H1 (cell line): ENCODE measurements at regions not wholly inside any gene's neighbourhood (a gene's known extent, or its start where the extent isn't known, plus 50 kb on each side); places are given as distances from the start of the nearest gene placed in this dataset.

Experiments used
- CTCF ChIA-PET: fragments of 300-600 bp; sonication (Branson Sonifier 250); formaldehyde crosslinking; loops from one replicate; lab custom pipeline; 2021; ENCODE audit not compliant: partially characterized antibody; lab: Charles Lee
- POLR2A ChIA-PET: fragments of 300-600 bp; sonication (Branson Sonifier 250); formaldehyde crosslinking; loops from one replicate; lab custom pipeline; 2021; ENCODE audit warnings: inconsistent platforms; ENCODE audit not compliant: partially characterized antibody; lab: Charles Lee
- DNase-seq, 2 experiments: peaks; one replicate each; pipeline versions ENCODE4 v3.0.0 to v3.0.0-alpha.2; 2010 to 2022; ENCODE audit warnings: low spot score in 2 of 2, low read depth in 1 of 2, mixed read lengths in 1 of 2
- FAIRE-seq: peaks from 2 replicates; lab custom pipeline; 2011; peaks lifted over from hg19 to GRCh38; lab: Jason Lieb, UNC
- H2AFZ ChIP-seq: 2 replicates; pipeline ENCODE4 v1.8.1; 2012; ENCODE audit warnings: low read length, inconsistent platforms
- H2AK5ac ChIP-seq: 2 replicates; pipeline ENCODE4 v1.6.1; 2013; ENCODE audit warnings: low read depth, low read length
- H2BK120ac ChIP-seq: replicated peaks from 2 replicates; pipeline ENCODE3; 2013; ENCODE audit warnings: low read depth, low read length, inconsistent platforms
- H2BK12ac ChIP-seq: 2 replicates; pipeline ENCODE4 v1.6.1; 2013; ENCODE audit warnings: low read depth, low read length
- H2BK15ac ChIP-seq: 2 replicates; pipeline ENCODE4 v1.6.1; 2013; ENCODE audit warnings: low read length
- H2BK20ac ChIP-seq: 2 replicates; pipeline ENCODE4 v1.6.1; 2013; ENCODE audit warnings: low read length
- H2BK5ac ChIP-seq: 2 replicates; pipeline ENCODE4 v1.6.1; 2013; ENCODE audit warnings: low read depth, low read length
- H3K14ac ChIP-seq: 2 replicates; pipeline ENCODE4 v1.6.1; 2013; ENCODE audit warnings: inconsistent platforms; ENCODE audit not compliant: insufficient read length
- H3K18ac ChIP-seq: 2 replicates; pipeline ENCODE4 v1.6.1; 2013; ENCODE audit warnings: low read length; ENCODE audit errors: extremely low read depth
- H3K23ac ChIP-seq: 2 replicates; pipeline ENCODE4 v1.6.1; 2013; ENCODE audit warnings: inconsistent platforms; ENCODE audit not compliant: insufficient read length
- H3K23me2 ChIP-seq: 2 replicates; pipeline ENCODE4 v1.6.1; 2013; ENCODE audit warnings: low read depth, low read length
- H3K27ac ChIP-seq: 2 replicates; pipeline ENCODE4 v1.6.1; 2011; ENCODE audit warnings: low read depth, low read length, inconsistent platforms
- H3K27me3 ChIP-seq, 4 experiments: replicated peaks in 1 of 4; 1 replicate in 1 of 4; 2 replicates in 3 of 4; pipeline versions ENCODE4 v1.6.1 to v1.8.1; 2011 to 2013; ENCODE audit warnings: low read length in 3 of 4, mild to moderate bottlenecking in 3 of 4, inconsistent platforms in 2 of 4, mixed read lengths in 2 of 4, moderate library complexity in 1 of 4; ENCODE audit not compliant: control insufficient read depth in 3 of 4, insufficient read depth in 3 of 4; ENCODE audit errors: extremely low read depth in 1 of 4
- H3K36me3 ChIP-seq, 4 experiments: 2 replicates each; pipeline versions ENCODE4 v1.6.1 to v1.8.1; 2011 to 2013; ENCODE audit warnings: mild to moderate bottlenecking in 4 of 4, low read length in 3 of 4, moderate library complexity in 2 of 4, control low read depth in 1 of 4, inconsistent platforms in 1 of 4; ENCODE audit not compliant: insufficient read depth in 4 of 4, control insufficient read depth in 2 of 4
- H3K4ac ChIP-seq: replicated peaks from 2 replicates; pipeline ENCODE3; 2013; ENCODE audit warnings: low read length, low read depth, mixed read lengths, inconsistent platforms; ENCODE audit not compliant: insufficient read length
- H3K4me1 ChIP-seq, 4 experiments: replicated peaks in 1 of 4; 1 replicate in 1 of 4; 2 replicates in 3 of 4; pipeline versions ENCODE4 v1.6.1 to v1.8.1; 2011 to 2013; ENCODE audit warnings: low read length in 3 of 4, inconsistent platforms in 2 of 4, mixed read lengths in 1 of 4; ENCODE audit not compliant: insufficient read depth in 4 of 4, control insufficient read depth in 3 of 4
- H3K4me2 ChIP-seq, 2 experiments: 2 replicates each; pipeline versions ENCODE4 v1.6.1 to v1.8.1; 2011 to 2013; ENCODE audit warnings: low read depth in 2 of 2, low read length in 2 of 2, control low read depth in 1 of 2, inconsistent platforms in 1 of 2, mild to moderate bottlenecking in 1 of 2; ENCODE audit not compliant: insufficient read depth in 1 of 2
- H3K4me3 ChIP-seq, 4 experiments: fragments of 200-600, 300-600 bp in 1 of 4; sonication (generic), shearing (Covaris generic), sonication (Bioruptor Twin) in 1 of 4; 2 replicates each; pipeline versions ENCODE4 v1.5.1 to v1.8.1; 2011 to 2016; ENCODE audit warnings: low read length in 4 of 4, low read depth in 3 of 4, control low read depth in 2 of 4, inconsistent platforms in 2 of 4, mild to moderate bottlenecking in 2 of 4, mixed read lengths in 1 of 4, moderate library complexity in 1 of 4; ENCODE audit not compliant: insufficient read depth in 2 of 4; ENCODE audit errors: extremely low read depth in 1 of 4
- H3K56ac ChIP-seq: replicated peaks from 2 replicates; pipeline ENCODE3; 2013; ENCODE audit warnings: low read depth, mild to moderate bottlenecking, mixed read lengths, low read length, inconsistent platforms; ENCODE audit not compliant: insufficient read length
- H3K79me1 ChIP-seq: 2 replicates; pipeline ENCODE4 v1.6.1; 2013; ENCODE audit warnings: low read depth, low read length, control low read depth
- H3K79me2 ChIP-seq, 2 experiments: 2 replicates each; pipeline versions ENCODE4 v1.6.1 to v1.8.1; 2012 to 2013; ENCODE audit warnings: low read length in 2 of 2, mild to moderate bottlenecking in 2 of 2, inconsistent platforms in 1 of 2; ENCODE audit not compliant: insufficient read depth in 2 of 2, control insufficient read depth in 1 of 2
- H3K9ac ChIP-seq, 4 experiments: replicated peaks in 1 of 4; 1 replicate in 1 of 4; 2 replicates in 3 of 4; pipeline versions ENCODE4 v1.6.1 to v1.8.1; 2011 to 2013; ENCODE audit warnings: low read depth in 3 of 4, low read length in 3 of 4, control low read depth in 2 of 4, mild to moderate bottlenecking in 2 of 4, moderate library complexity in 2 of 4, inconsistent platforms in 1 of 4; ENCODE audit errors: extremely low read depth in 1 of 4
- H3K9me3 ChIP-seq, 2 experiments: 2 replicates each; pipeline versions ENCODE4 v1.6.1 to v1.8.1; 2012 to 2013; ENCODE audit warnings: mild to moderate bottlenecking in 2 of 2, moderate library complexity in 2 of 2, control low read depth in 1 of 2, inconsistent platforms in 1 of 2, low read depth in 1 of 2, low read length in 1 of 2, mixed read lengths in 1 of 2; ENCODE audit not compliant: insufficient read depth in 2 of 2
- H4K20me1 ChIP-seq, 2 experiments: replicated peaks in 1 of 2; 2 replicates each; pipeline versions ENCODE3 to v1.8.1; 2011 to 2013; ENCODE audit warnings: inconsistent platforms in 2 of 2, low read length in 2 of 2, mild to moderate bottlenecking in 1 of 2; ENCODE audit not compliant: insufficient read depth in 2 of 2, control insufficient read depth in 1 of 2
- H4K5ac ChIP-seq: 2 replicates; pipeline ENCODE4 v1.6.1; 2013; ENCODE audit warnings: low read length, low read depth, mixed read lengths, inconsistent platforms; ENCODE audit not compliant: insufficient read length
- H4K8ac ChIP-seq: 2 replicates; pipeline ENCODE4 v1.8.0; 2013; ENCODE audit warnings: mild to moderate bottlenecking, moderate library complexity, low read length, inconsistent platforms; ENCODE audit not compliant: insufficient read depth; ENCODE audit errors: extremely low read depth
- H4K91ac ChIP-seq: replicated peaks from 2 replicates; pipeline ENCODE3; 2013; ENCODE audit warnings: low read length, mixed read lengths, inconsistent platforms; ENCODE audit not compliant: insufficient read length
- ATF3 ChIP-seq: IDR thresholded peaks from 2 replicates; pipeline ENCODE4 v1.6.1; 2011; ENCODE audit warnings: low read depth, mild to moderate bottlenecking, low read length; ENCODE audit not compliant: insufficient read depth
- BCL11A ChIP-seq, 2 experiments: IDR thresholded peaks; one replicate each; pipeline ENCODE4 v1.6.1; 2011; ENCODE audit warnings: low read depth in 2 of 2, low read length in 2 of 2, mild to moderate bottlenecking in 2 of 2
- CBX5 ChIP-seq: fragments of 300-800, 300-1000 bp; sonication (generic); IDR thresholded peaks from 2 replicates; pipeline ENCODE4 v1.7.1; 2016; ENCODE audit warnings: antibody characterized with exemption, low read length, low read depth
- E2F6 ChIP-seq: IDR thresholded peaks from 2 replicates; pipeline ENCODE4 v1.6.1; 2012; ENCODE audit warnings: inconsistent platforms
- GABPA ChIP-seq: IDR thresholded peaks from 2 replicates; pipeline ENCODE4 v1.6.1; 2011; ENCODE audit warnings: mild to moderate bottlenecking, low read length, moderate library complexity, borderline replicate concordance; ENCODE audit not compliant: insufficient read depth
- MAX ChIP-seq: IDR thresholded peaks from 2 replicates; pipeline ENCODE4 v1.6.1; 2012; ENCODE audit warnings: inconsistent platforms
- NANOG ChIP-seq: IDR thresholded peaks from 2 replicates; pipeline ENCODE4 v1.6.1; 2011; ENCODE audit warnings: low read length, low read depth, mild to moderate bottlenecking, inconsistent platforms; ENCODE audit not compliant: insufficient read depth, poor library complexity, severe bottlenecking
- SP4 ChIP-seq: IDR thresholded peaks from 2 replicates; pipeline ENCODE4 v1.6.1; 2012; ENCODE audit warnings: low read length, inconsistent platforms
- TAF1 ChIP-seq: IDR thresholded peaks from 2 replicates; pipeline ENCODE4 v1.6.1; 2011; ENCODE audit warnings: mild to moderate bottlenecking, low read depth, low read length
- TAF7 ChIP-seq: optimal IDR thresholded peaks from 2 replicates; pipeline ENCODE3; 2011; ENCODE audit warnings: low read depth, mild to moderate bottlenecking, inconsistent platforms, low read length, moderate library complexity, borderline replicate concordance
- TBP ChIP-seq: IDR thresholded peaks from 2 replicates; pipeline ENCODE4 v1.6.1; 2011; ENCODE audit warnings: low read depth, low read length, improper control_type of control experiment
- TEAD4 ChIP-seq: IDR thresholded peaks from 2 replicates; pipeline ENCODE4 v1.6.1; 2012; ENCODE audit warnings: low read depth, low read length, inconsistent platforms, mixed read lengths
- ZNF274 ChIP-seq: IDR thresholded peaks from 2 replicates; pipeline ENCODE4 v1.7.0; 2012; ENCODE audit warnings: low read length, borderline replicate concordance; ENCODE audit errors: extremely low read depth
- WGBS, 2 experiments: shearing (Covaris generic) in 1 of 2; methylation state at CpG; one replicate each; pipeline versions ENCODE4 v1.1.6 to v1.1.7; 2013 to 2015; ENCODE audit warnings: low lambda C conversion rate in 2 of 2, mixed read lengths in 2 of 2, inconsistent platforms in 1 of 2, low coverage in 1 of 2, missing lambda C conversion rate in 1 of 2; ENCODE audit not compliant: insufficient replicate concordance in 2 of 2, insufficient coverage in 1 of 2, insufficient read length in 1 of 2; ENCODE audit errors: extremely low coverage in 1 of 2, missing lambda C conversion rate in 1 of 2; 5-methylcytosine and 5-hydroxymethylcytosine counted together

GRCh38 chr1:186568221-186568620, 107.3 kb upstream of the PDC start:
- 90% methylated on average over 2 of the region's 2 CpGs; no CpG with 5 or more reads in 1 of the 2 experiments for WGBS, 2 experiments
- TF ChIP-seq TBP: no peak
- no peak for TF ChIP-seq TAF1
- no peak for TF ChIP-seq MAX
- no peak for TF ChIP-seq BCL11A (IDR thresholded peaks at IDR 0.05; ENCODE audit: low read depth in 2 of 2, low read length in 2 of 2)
- TF ChIP-seq GABPA: no peak
- TF ChIP-seq E2F6: no peak
- no peak for TF ChIP-seq TAF7
- no peak for TF ChIP-seq ATF3
- no peak for TF ChIP-seq CBX5
- TF ChIP-seq NANOG: no peak
- TF ChIP-seq ZNF274: no peak
- no peak for TF ChIP-seq SP4
- no peak for TF ChIP-seq TEAD4

More at GRCh38 chr1:186568221-186568620, 107.3 kb upstream of the PDC start:
- ChIA-PET POLR2A (no interaction called here), CTCF (no interaction called here)
- Histone ChIP-seq H3K27ac (no peak overlapping the region), H2AK5ac (no peak overlapping the region), H3K18ac (no peak overlapping the region), H2AFZ (no peak overlapping the region), H3K4ac (no peak overlapping the region), H2BK120ac (no peak overlapping the region), H3K4me1 (no peaks in the 10 kb centered on the region), H4K8ac (no peak overlapping the region), H3K79me1 (no peaks in the 10 kb centered on the region), H2BK12ac (no peak overlapping the region), H3K27me3 (no peaks in the 10 kb centered on the region), H3K4me3 (no peak overlapping the region), H3K14ac (no peak overlapping the region), H3K23me2 (no peaks in the 10 kb centered on the region), H2BK15ac (no peak overlapping the region), H2BK20ac (no peak overlapping the region), H4K5ac (no peak overlapping the region), H2BK5ac (no peak overlapping the region), H3K4me2 (no peak overlapping the region), H3K9ac (no peak overlapping the region), H3K9me3 (no peaks in the 10 kb centered on the region), H4K20me1 (no peaks in the 10 kb centered on the region), H3K36me3 (no peaks in the 10 kb centered on the region), H3K79me2 (no peaks in the 10 kb centered on the region), H3K56ac (no peak overlapping the region), H4K91ac (no peak overlapping the region), H3K23ac (no peak overlapping the region)
- DNase-seq (no peak), FAIRE-seq (no peak)
